ENCODE measurements at regions not wholly inside any gene's neighbourhood (a gene's known extent, or its start where the extent isn't known, plus 50 kb on each side); places are given as distances from the start of the nearest gene placed in this dataset.

DNA sequence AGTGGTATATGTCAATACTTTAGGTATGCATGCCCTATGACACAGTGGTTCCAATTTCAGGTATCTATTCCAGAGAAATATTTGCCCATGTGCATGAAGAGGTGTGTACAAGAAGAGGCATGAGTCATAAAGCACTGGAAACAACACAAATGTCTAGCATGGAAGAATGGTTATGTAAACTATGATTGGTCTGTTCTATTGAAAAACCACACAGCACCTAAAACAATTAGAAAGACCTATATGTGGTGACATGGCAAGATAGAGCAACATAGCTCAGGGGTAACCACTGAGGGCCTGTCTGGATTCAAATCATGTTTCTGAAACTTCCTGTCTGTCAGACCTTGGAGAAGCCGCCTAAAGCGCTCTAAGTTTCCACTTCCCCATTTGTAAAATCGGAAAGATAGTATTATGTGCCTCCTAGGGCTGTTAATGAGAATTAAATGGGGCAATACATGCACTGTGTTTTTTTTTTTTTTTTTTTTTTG is 63.4 kb upstream of the GPCPD1 start (continued):
- TF ChIP-seq, protein P1, sequence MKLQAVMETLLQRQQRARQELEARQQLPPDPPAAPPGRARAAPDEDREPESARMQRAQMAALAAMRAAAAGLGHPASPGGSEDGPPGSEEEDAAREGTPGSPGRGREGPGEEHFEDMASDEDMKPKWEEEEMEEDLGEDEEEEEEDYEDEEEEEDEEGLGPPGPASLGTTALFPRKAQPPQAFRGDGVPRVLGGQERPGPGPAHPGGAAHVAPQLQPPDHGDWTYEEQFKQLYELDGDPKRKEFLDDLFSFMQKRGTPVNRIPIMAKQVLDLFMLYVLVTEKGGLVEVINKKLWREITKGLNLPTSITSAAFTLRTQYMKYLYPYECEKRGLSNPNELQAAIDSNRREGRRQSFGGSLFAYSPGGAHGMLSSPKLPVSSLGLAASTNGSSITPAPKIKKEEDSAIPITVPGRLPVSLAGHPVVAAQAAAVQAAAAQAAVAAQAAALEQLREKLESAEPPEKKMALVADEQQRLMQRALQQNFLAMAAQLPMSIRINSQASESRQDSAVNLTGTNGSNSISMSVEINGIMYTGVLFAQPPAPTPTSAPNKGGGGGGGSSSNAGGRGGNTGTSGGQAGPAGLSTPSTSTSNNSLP (IDR thresholded peaks at IDR 0.05; ENCODE audit: borderline replicate concordance, low read depth, low read length): no peak

DNA sequence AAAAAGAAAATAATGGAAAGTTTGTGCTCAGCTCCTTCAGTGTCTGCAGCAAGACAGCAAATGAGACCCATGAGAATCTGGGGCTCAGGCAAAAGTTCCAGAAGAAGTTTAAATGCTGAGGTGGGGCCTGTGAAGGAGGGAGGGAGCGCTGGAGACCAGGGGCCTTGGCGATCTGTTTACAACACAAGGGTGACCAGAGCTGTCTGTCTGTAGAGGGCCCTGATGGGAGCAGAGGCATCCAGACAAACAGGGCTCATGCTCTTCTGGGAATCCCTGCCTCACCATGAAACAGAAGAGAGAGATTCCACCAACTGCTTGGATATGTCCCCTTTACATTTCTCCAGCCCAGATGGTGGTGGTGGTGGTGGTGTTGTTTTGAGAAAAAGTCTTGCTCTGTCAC is 60.1 kb upstream of the GPCPD1 start:
- H4K20me1 ChIP-seq (replicated peaks; ENCODE audit: control insufficient read depth, insufficient read depth, low read length): no peaks in the 10 kb centered on the region
- BruUV-seq (replicated peaks): no TSS peak
- no peaks in the 10 kb centered on the region for H3K27me3 ChIP-seq (ENCODE audit: control insufficient read depth in 2 of 2, insufficient read depth in 2 of 2, low read length in 2 of 2)
- ATAC-seq (peak; percentile 55), FAIRE-seq (no peak), DNase-seq (ENCODE audit: extremely low read depth in 1 of 4, low spot score in 3 of 4) (no peak)
- H3K36me3 ChIP-seq (ENCODE audit: control insufficient read depth, insufficient read depth, low read length): no peaks in the 10 kb centered on the region
- H3K9me1 ChIP-seq (ENCODE audit: control insufficient read depth, insufficient read depth, low read length): no peaks in the 10 kb centered on the region
- intact Hi-C loops (cut with micrococcal nuclease) (loop anchor here (5.0 to 10.0 kb wide), 2 partner anchors 81 to 114 kb away; partner anchors contain the start of gene SHLD1), in situ Hi-C loops (cut with MboI) (no loop called here)
- H3K27ac ChIP-seq (ENCODE audit: extremely low read depth, low read depth, low read length): no peak overlapping the region; the same call in 2 of the 3 replicates
- H3K9me3 ChIP-seq (replicated peaks; ENCODE audit: control insufficient read depth, insufficient read depth, low read depth, low read length): no peaks in the 10 kb centered on the region
- WGBS (ENCODE audit: insufficient coverage, low coverage, missing lambda C conversion rate): 75% methylated on average over 2 of the region's 2 CpGs
- ChIA-PET CTCF (ENCODE audit: low intra/inter-chr PET ratio) (no interaction called here), POLR2A (interaction anchor here (1.0 kb wide), 1 partner anchor 8 kb away, joined by 3 read pairs; no protein-coding TSS in a partner anchor)
- H2AFZ ChIP-seq (ENCODE audit: low read depth, low read length): peak overlapping the region; percentile 59; the same call in 1 of the 2 replicates
- H3K4me3 ChIP-seq: no peak overlapping the region
- H3K4me2 ChIP-seq (ENCODE audit: insufficient read depth, low read length): no peak overlapping the region
- H3K9ac ChIP-seq (ENCODE audit: insufficient read depth in 1 of 2, low read depth in 2 of 2, low read length in 2 of 2): peak overlapping the region in 1 of 2 experiments; percentile 38; a peak in 1 of 4 replicates
- H3K79me2 ChIP-seq (ENCODE audit: control insufficient read depth, insufficient read depth, low read length): no peaks in the 10 kb centered on the region
- H3K4me1 ChIP-seq (replicated peaks in 1 of 2; ENCODE audit: control insufficient read depth in 2 of 2, insufficient read depth in 2 of 2, low read length in 2 of 2): peaks cover 3 to 21% of the 10 kb centered on the region in 2 experiments; a peak in 2 of 5 replicates
- TF ChIP-seq LEF1 (IDR thresholded peaks at IDR 0.05): no peak
- TF ChIP-seq EP300 (IDR thresholded peaks at IDR 0.05; ENCODE audit: low read length): no peak
- TF ChIP-seq SUPT5H (IDR thresholded peaks at IDR 0.05): no peak
- no peak for TF ChIP-seq TARDBP (IDR thresholded peaks at IDR 0.05)
- no peak for TF ChIP-seq ZNF3 (CRISPR knock-in tag; IDR thresholded peaks at IDR 0.05)
- no peak for TF ChIP-seq KAT2B (IDR thresholded peaks at IDR 0.05; ENCODE audit: low read depth, low read length)
- TF ChIP-seq CHD4 (IDR thresholded peaks at IDR 0.05; ENCODE audit: insufficient read depth, insufficient replicate concordance, low read depth, low read length, poor library complexity, severe bottlenecking): no peak
- TF ChIP-seq, protein P2, sequence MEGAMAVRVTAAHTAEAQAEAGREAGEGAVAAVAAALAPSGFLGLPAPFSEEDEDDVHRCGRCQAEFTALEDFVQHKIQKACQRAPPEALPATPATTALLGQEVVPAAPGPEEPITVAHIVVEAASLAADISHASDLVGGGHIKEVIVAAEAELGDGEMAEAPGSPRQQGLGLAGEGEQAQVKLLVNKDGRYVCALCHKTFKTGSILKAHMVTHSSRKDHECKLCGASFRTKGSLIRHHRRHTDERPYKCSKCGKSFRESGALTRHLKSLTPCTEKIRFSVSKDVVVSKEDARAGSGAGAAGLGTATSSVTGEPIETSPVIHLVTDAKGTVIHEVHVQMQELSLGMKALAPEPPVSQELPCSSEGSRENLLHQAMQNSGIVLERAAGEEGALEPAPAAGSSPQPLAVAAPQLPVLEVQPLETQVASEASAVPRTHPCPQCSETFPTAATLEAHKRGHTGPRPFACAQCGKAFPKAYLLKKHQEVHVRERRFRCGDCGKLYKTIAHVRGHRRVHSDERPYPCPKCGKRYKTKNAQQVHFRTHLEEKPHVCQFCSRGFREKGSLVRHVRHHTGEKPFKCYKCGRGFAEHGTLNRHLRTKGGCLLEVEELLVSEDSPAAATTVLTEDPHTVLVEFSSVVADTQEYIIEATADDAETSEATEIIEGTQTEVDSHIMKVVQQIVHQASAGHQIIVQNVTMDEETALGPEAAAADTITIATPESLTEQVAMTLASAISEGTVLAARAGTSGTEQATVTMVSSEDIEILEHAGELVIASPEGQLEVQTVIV (CRISPR knock-in tag; IDR thresholded peaks at IDR 0.05; ENCODE audit: borderline replicate concordance): no peak
- TF ChIP-seq GATA2 (CRISPR knock-in tag; IDR thresholded peaks at IDR 0.05): no peak
- no peak for TF ChIP-seq NFIC (IDR thresholded peaks at IDR 0.05)
- TF ChIP-seq POLR3G (IDR thresholded peaks at IDR 0.05; ENCODE audit: extremely low read depth, insufficient read length, insufficient replicate concordance): no peak
- no peak for TF ChIP-seq CSDE1 (IDR thresholded peaks at IDR 0.05)
- no peak for TF ChIP-seq BMI1 (IDR thresholded peaks at IDR 0.05; ENCODE audit: low read length)

Measured in K562 (cell line).